IMR-90 (cell line): ENCODE measurements at regions not wholly inside any gene's neighbourhood (a gene's known extent, or its start where the extent isn't known, plus 50 kb on each side); places are given as distances from the start of the nearest gene placed in this dataset.

Experiments
- ATAC-seq: fragments of 200-7000 bp; cut with Tn5 transposase; 2 replicates; pipeline ENCODE4 v1.9.1; 2020; ENCODE audit warnings: low read depth, mild to moderate bottlenecking, moderate library complexity
- BruUV-seq: library from RNA; stranded (reverse); fragments of 400-500 nt; replicated peaks from 2 replicates; lab custom pipeline; 2021; lab: Mats Ljungman, UMichigan
- CTCF ChIA-PET: fragments of 300-600 bp; formaldehyde crosslinking; extraction: SDS; loops from one replicate; lab custom pipeline; 2021; ENCODE audit warnings: antibody characterized with exemption; lab: Yijun Ruan, JAX
- POLR2A ChIA-PET: fragments of 300-600 bp; sonication (Branson Sonifier 250); formaldehyde crosslinking; loops from one replicate; lab custom pipeline; 2022; ENCODE audit warnings: antibody characterized with exemption; ENCODE audit not compliant: unreplicated experiment; lab: Charles Lee
- DNase-seq: peaks from one replicate; pipeline ENCODE4 v3.0.0; 2013
- H2AFZ ChIP-seq: replicated peaks from 2 replicates; pipeline ENCODE3; 2013; ENCODE audit warnings: low read length, mild to moderate bottlenecking; ENCODE audit not compliant: poor library complexity
- H2AK5ac ChIP-seq: 2 replicates; pipeline ENCODE4 v1.6.1; 2013; ENCODE audit warnings: low read depth, low read length, inconsistent platforms
- H2AK9ac ChIP-seq: replicated peaks from 2 replicates; pipeline ENCODE3; 2013; ENCODE audit warnings: mild to moderate bottlenecking, low read depth, low read length, moderate library complexity; ENCODE audit not compliant: poor library complexity
- H2BK120ac ChIP-seq: 2 replicates; pipeline ENCODE4 v1.6.1; 2013; ENCODE audit warnings: low read depth, low read length, inconsistent platforms
- H2BK15ac ChIP-seq: 3 replicates; pipeline ENCODE4 v1.6.1; 2013; ENCODE audit warnings: low read depth, low read length, inconsistent platforms
- H2BK20ac ChIP-seq: 2 replicates; pipeline ENCODE4 v1.6.1; 2013; ENCODE audit warnings: low read depth, mild to moderate bottlenecking, inconsistent platforms, low read length, moderate library complexity
- H2BK5ac ChIP-seq: 2 replicates; pipeline ENCODE4 v1.6.1; 2013; ENCODE audit warnings: mild to moderate bottlenecking, low read depth, low read length, inconsistent platforms; ENCODE audit not compliant: poor library complexity, severe bottlenecking
- H3K14ac ChIP-seq: replicated peaks from 2 replicates; pipeline ENCODE4 v1.6.1; 2013; ENCODE audit warnings: low read depth, low read length, inconsistent platforms
- H3K18ac ChIP-seq: 2 replicates; pipeline ENCODE4 v1.6.1; 2013; ENCODE audit warnings: low read depth, low read length, control low read depth
- H3K23ac ChIP-seq: 2 replicates; pipeline ENCODE4 v1.6.1; 2013; ENCODE audit warnings: low read depth, low read length, inconsistent platforms
- H3K27ac ChIP-seq: 2 replicates; pipeline ENCODE4 v1.5.1; 2013; ENCODE audit warnings: mild to moderate bottlenecking, control low read depth, low read length; ENCODE audit not compliant: insufficient read depth
- H3K27me3 ChIP-seq: 2 replicates; pipeline ENCODE4 v1.6.1; 2013; ENCODE audit warnings: low read length; ENCODE audit not compliant: control insufficient read depth, insufficient read depth
- H3K36me3 ChIP-seq: 2 replicates; pipeline ENCODE4 v1.6.1; 2013; ENCODE audit warnings: low read length, mixed read lengths; ENCODE audit not compliant: control insufficient read depth, insufficient read depth
- H3K4ac ChIP-seq: 2 replicates; pipeline ENCODE4 v1.6.1; 2013; ENCODE audit warnings: low read depth, low read length, inconsistent platforms
- H3K4me1 ChIP-seq: 2 replicates; pipeline ENCODE4 v1.6.1; 2013; ENCODE audit warnings: low read length, mixed read lengths; ENCODE audit not compliant: control insufficient read depth, insufficient read depth
- H3K4me2 ChIP-seq: 2 replicates; pipeline ENCODE4 v1.6.1; 2013; ENCODE audit warnings: low read depth, mild to moderate bottlenecking, control low read depth, low read length, moderate library complexity
- H3K4me3 ChIP-seq: 2 replicates; pipeline ENCODE4 v1.5.1; 2013; ENCODE audit warnings: low read depth, mild to moderate bottlenecking, control low read depth, low read length, moderate library complexity; ENCODE audit not compliant: insufficient read depth
- H3K56ac ChIP-seq: 2 replicates; pipeline ENCODE4 v1.6.1; 2013; ENCODE audit warnings: low read length, inconsistent platforms; ENCODE audit not compliant: insufficient read depth; ENCODE audit errors: extremely low read depth
- H3K79me1 ChIP-seq, 2 experiments: 2 replicates each; pipeline ENCODE4 v1.6.1; 2013; ENCODE audit warnings: low read length in 2 of 2, inconsistent platforms in 1 of 2, low read depth in 1 of 2
- H3K9ac ChIP-seq: 2 replicates; pipeline ENCODE4 v1.6.1; 2013; ENCODE audit warnings: low read depth, low read length, control low read depth
- H3K9me1 ChIP-seq: 2 replicates; pipeline ENCODE4 v1.6.1; 2013; ENCODE audit warnings: low read length, inconsistent platforms; ENCODE audit not compliant: insufficient read depth
- H3K9me3 ChIP-seq: 2 replicates; pipeline ENCODE4 v1.6.1; 2013; ENCODE audit warnings: low read length; ENCODE audit not compliant: control insufficient read depth, insufficient read depth
- H4K20me1 ChIP-seq: 2 replicates; pipeline ENCODE4 v1.6.1; 2013; ENCODE audit warnings: low read length, inconsistent platforms; ENCODE audit not compliant: insufficient read depth
- H4K5ac ChIP-seq: 2 replicates; pipeline ENCODE4 v1.6.1; 2013; ENCODE audit warnings: mild to moderate bottlenecking, low read depth, low read length, control low read depth
- H4K8ac ChIP-seq, 2 experiments: 2 replicates each; pipeline ENCODE4 v1.6.1; 2013; ENCODE audit warnings: low read depth in 2 of 2, low read length in 2 of 2, control low read depth in 1 of 2, inconsistent platforms in 1 of 2
- H4K91ac ChIP-seq: 2 replicates; pipeline ENCODE4 v1.6.1; 2013; ENCODE audit warnings: low read depth, low read length, inconsistent platforms; ENCODE audit not compliant: insufficient read depth
- CHD1 ChIP-seq: IDR thresholded peaks from 2 replicates; pipeline ENCODE4 v1.6.1; 2012; ENCODE audit warnings: low read depth, low read length, improper control_type of control experiment
- ELK1 ChIP-seq: fragments of 150-350 bp; IDR thresholded peaks from 2 replicates; pipeline ENCODE4 v1.6.1; 2016; ENCODE audit warnings: low read depth, mild to moderate bottlenecking, low read length, moderate library complexity, borderline replicate concordance
- FOS ChIP-seq: fragments of 150-350 bp; IDR thresholded peaks from 2 replicates; pipeline ENCODE4 v1.6.1; 2016; ENCODE audit warnings: low read depth, low read length
- NFE2L2 ChIP-seq: fragments of 150-350 bp; IDR thresholded peaks from 2 replicates; pipeline ENCODE4 v1.6.1; 2016; ENCODE audit warnings: low read depth, mild to moderate bottlenecking, low read length
- RCOR1 ChIP-seq: IDR thresholded peaks from 2 replicates; pipeline ENCODE4 v1.6.1; 2012; ENCODE audit warnings: mild to moderate bottlenecking, low read length, improper control_type of control experiment; ENCODE audit not compliant: insufficient replicate concordance
- RFX5 ChIP-seq: IDR thresholded peaks from 2 replicates; pipeline ENCODE4 v1.8.0; 2012; ENCODE audit warnings: low read depth, mild to moderate bottlenecking, low read length, moderate library complexity
- USF2 ChIP-seq: fragments of 150-350 bp; IDR thresholded peaks from 2 replicates; pipeline ENCODE4 v1.6.1; 2017; ENCODE audit warnings: mild to moderate bottlenecking, antibody characterized with exemption, low read length, low read depth
- WGBS, 2 experiments: methylation state at CpG; one replicate each; pipeline versions ENCODE4 v1.1.5 to v1.1.7; 2013; ENCODE audit warnings: missing lambda C conversion rate in 2 of 2; ENCODE audit not compliant: insufficient read length in 1 of 2; ENCODE audit errors: extremely low coverage in 2 of 2; 5-methylcytosine and 5-hydroxymethylcytosine counted together
- dilution Hi-C: fragments of 300-500 bp; cut with HindIII; formaldehyde crosslinking; loops from one replicate; pipeline ENCODE4 v1.14.3; 2018; ENCODE audit warnings: low sequenced_read_pairs; ENCODE audit not compliant: unreplicated experiment
- in situ Hi-C: fragments of 300-500 bp; cut with MboI; formaldehyde crosslinking; loops from 3 replicates; pipeline ENCODE4 v1.14.3; 2019; ENCODE audit warnings: low sequenced_read_pairs, inconsistent platforms, mixed read lengths
- intact Hi-C: fragments of 100-400 bp; cut with micrococcal nuclease; formaldehyde crosslinking; loops from 2 replicates; pipeline ENCODE4 v1.10.0; 2022

- H3K4me2 ChIP-seq: no peak overlapping the region
- H3K36me3 ChIP-seq: no peaks in the 10 kb centered on the region
- H2BK15ac ChIP-seq: no peak overlapping the region
- no peak overlapping the region for H3K27ac ChIP-seq
- no peak overlapping the region for H4K8ac ChIP-seq
- no TSS peak for BruUV-seq
- no peak overlapping the region for H2AK9ac ChIP-seq
- dilution Hi-C loops (no loop called here), in situ Hi-C loops (no loop called here), intact Hi-C loops (no loop called here)
- H3K9ac ChIP-seq: no peak overlapping the region
- H3K4ac ChIP-seq: no peak overlapping the region
- no peak overlapping the region for H3K4me3 ChIP-seq
- H3K79me1 ChIP-seq: no peaks in the 10 kb centered on the region
- H2BK20ac ChIP-seq: no peak overlapping the region
- no peak overlapping the region for H4K91ac ChIP-seq
- no peak overlapping the region for H2AK5ac ChIP-seq
- ATAC-seq (no peak), DNase-seq (no peak)
- no peak overlapping the region for H4K5ac ChIP-seq
- H3K56ac ChIP-seq: no peak overlapping the region
- no CpG with 5 or more reads among the region's 2 CpGs for WGBS, 2 experiments
- H3K9me1 ChIP-seq: no peaks in the 10 kb centered on the region
- peaks cover 7% of the 10 kb centered on the region for H3K9me3 ChIP-seq
- H3K23ac ChIP-seq: no peak overlapping the region
- H3K18ac ChIP-seq: no peak overlapping the region
- POLR2A ChIA-PET: no interaction called here
- no peak overlapping the region for H2BK120ac ChIP-seq
- no peaks in the 10 kb centered on the region for H3K4me1 ChIP-seq
- no peak overlapping the region for H3K14ac ChIP-seq
- H3K27me3 ChIP-seq: no peaks in the 10 kb centered on the region
- CTCF ChIA-PET: no interaction called here
- TF ChIP-seq CHD1 (no peak), FOS (no peak), NFE2L2 (no peak), ELK1 (no peak), USF2 (no peak), RFX5 (no peak), RCOR1 (no peak)
- no peak overlapping the region for H2AFZ ChIP-seq
- no peak overlapping the region for H2BK5ac ChIP-seq
- no peaks in the 10 kb centered on the region for H4K20me1 ChIP-seq
Observed at GRCh38 chr1:72693376-72693775, 411.0 kb upstream of the NEGR1 start.
